HT-29 (cell line): ENCODE measurements at regions not wholly inside any gene's neighbourhood (a gene's known extent, or its start where the extent isn't known, plus 50 kb on each side); places are given as distances from the start of the nearest gene placed in this dataset.
"Not testable (repeated sequence)": the region's sequence is repeated elsewhere in the genome, so short reads cannot be mapped to it uniquely, and the experiment has no call there.

Experiments used
- DNase-seq: peaks from one replicate; pipeline ENCODE4 v3.0.0-alpha.2; 2015; ENCODE audit warnings: low spot score

DNA sequence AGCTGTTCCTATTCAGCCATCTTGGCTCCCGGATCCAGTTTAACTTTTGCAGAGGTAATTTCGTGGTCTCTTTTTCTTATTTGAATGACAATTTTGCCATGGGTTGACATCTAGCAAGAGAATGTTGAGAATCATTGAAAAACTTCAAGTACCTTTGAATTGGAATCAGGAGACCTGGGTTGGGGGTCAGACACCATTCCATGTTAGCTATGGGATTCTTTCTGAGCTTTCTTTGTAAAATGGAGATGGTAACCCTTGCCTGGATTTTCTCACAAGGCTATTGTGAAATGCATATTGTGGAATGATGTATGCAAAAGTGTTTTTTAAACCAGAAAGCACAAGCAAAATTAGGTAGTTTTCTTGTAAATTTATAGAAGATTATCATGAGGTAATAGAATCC is 79.1 kb upstream of the HAND2 start:
- no peak for DNase-seq

DNA sequence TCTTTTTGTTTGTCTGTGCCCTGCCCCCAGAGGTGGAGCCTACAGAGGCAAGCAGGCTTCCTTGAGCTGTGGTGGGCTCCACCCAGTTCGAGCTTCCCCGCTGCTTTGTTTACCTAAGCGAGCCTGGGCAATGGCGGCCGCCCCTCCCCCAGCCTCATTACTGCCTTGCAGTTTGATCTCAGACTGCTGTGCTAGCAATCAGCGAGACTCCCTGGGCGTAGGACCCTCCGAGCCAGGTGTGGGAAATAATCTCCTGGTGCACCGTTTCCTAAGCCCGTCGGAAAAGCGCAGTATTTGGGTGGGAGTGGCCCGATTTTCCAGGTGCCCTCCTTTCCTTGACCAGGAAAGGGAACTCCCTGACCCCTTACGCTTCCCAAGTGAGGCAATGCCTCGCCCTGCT is 78.6 kb upstream of the HAND2 start:
- DNase-seq: not testable (repeated sequence)

DNA sequence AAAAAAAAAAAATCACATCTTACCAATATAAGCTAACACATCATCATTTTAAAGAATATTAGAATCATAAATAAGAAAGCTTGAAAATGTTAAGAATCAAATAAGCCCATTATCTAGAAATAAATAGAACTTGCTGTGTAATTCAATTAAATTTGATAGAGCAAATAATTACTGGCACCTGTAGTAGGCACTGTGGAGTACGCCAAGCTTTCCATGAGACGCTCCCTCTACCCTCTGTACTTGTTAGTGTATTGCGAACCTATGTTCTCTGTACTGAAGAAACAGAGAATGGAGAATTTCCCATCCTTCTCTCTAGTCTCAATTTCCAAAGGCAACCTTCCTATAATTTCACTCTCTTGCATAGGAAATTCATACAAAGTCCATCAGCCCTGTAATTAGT is 61.7 kb upstream of the HAND2 start:
- DNase-seq: peak; percentile 1

GRCh38 chr4:173590697-173591096 is 60.7 kb upstream of the HAND2 start:
- DNase-seq: no peak

- DNase-seq: no peak
These were observed 56.0 kb upstream of the HAND2 start for GRCh38 chr4:173585876-173586572.

DNA sequence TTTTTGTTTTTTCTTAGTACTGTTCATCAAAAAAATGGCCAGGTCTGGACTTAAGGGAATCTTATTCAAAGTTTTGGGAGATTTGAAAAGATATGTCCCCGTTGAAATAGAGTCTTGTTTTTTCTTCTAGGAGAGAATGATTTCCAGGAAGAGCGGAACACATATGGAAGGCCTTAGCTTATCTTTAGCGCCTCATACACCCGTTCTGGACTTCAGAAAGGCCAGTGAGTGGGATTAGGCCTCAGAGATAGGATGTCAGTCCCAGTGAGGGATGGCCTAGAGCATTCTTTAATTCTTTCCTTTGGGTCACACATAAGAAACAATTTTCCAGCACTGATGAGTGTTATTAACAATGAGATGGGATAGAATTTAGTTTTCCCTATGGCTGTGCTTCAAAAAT is 54.5 kb upstream of the HAND2 start:
- DNase-seq: no peak
